ENCODE measurements at regions not wholly inside any gene's neighbourhood (a gene's known extent, or its start where the extent isn't known, plus 50 kb on each side); places are given as distances from the start of the nearest gene placed in this dataset.

DNA sequence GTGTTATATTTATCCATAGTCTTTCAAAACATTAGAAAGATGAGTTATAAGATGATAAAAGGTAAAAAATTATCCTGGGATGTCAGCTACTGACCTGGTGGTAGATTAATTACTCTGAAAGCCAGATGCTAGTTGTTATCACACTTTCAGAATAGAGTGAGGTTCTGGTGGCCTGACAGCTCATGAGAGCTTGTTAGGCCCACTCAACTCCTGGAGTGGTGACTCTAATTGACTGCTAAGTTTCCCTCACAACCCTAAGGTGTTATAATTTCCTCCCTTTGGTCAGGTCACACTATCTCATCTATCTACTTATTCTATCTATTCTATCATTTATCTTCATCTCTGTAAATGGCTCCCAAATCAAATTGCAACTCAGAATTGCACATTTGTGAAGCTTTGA, 90.1 kb downstream of the ZNF648 start:
- TF ChIP-seq YY1 (IDR thresholded peaks at IDR 0.05; ENCODE audit: insufficient read depth, insufficient read length) (no peak), SUZ12 (IDR thresholded peaks at IDR 0.05; ENCODE audit: extremely low read depth, insufficient read depth, insufficient read length) (no peak)

All from NT2/D1 (cell line).